Loucy (cell line): ENCODE measurements at regions not wholly inside any gene's neighbourhood (a gene's known extent, or its start where the extent isn't known, plus 50 kb on each side); places are given as distances from the start of the nearest gene placed in this dataset.

Source experiments
- H2AFZ ChIP-seq: fragments of 200-600 bp; sonication (generic); 2 replicates; pipeline ENCODE4 v1.6.0; 2016; ENCODE audit warnings: antibody characterized with exemption, mild to moderate bottlenecking, low read length, moderate library complexity
- H3F3A ChIP-seq: fragments of 200-600 bp; 2 replicates; pipeline ENCODE4 v1.6.0; 2016; ENCODE audit warnings: antibody characterized with exemption, low read depth, mild to moderate bottlenecking
- H3K27me3 ChIP-seq: fragments of 200-600 bp; sonication (generic); 2 replicates; pipeline ENCODE4 v1.6.1; 2014; ENCODE audit warnings: low read length, mild to moderate bottlenecking; ENCODE audit not compliant: insufficient read depth, poor library complexity, severe bottlenecking
- H3K36me3 ChIP-seq: fragments of 200-600 bp; sonication (generic); 2 replicates; pipeline ENCODE4 v1.6.1; 2016; ENCODE audit warnings: low read length; ENCODE audit not compliant: insufficient read depth
- H3K4me1 ChIP-seq: fragments of 200-600 bp; sonication (generic); 2 replicates; pipeline ENCODE4 v1.5.1; 2014; ENCODE audit warnings: low read length, mild to moderate bottlenecking; ENCODE audit not compliant: insufficient read depth, poor library complexity, severe bottlenecking
- H3K4me2 ChIP-seq: fragments of 200-600 bp; sonication (generic); 2 replicates; pipeline ENCODE4 v1.6.0; 2014; ENCODE audit warnings: antibody characterized with exemption, low read length, low read depth, mild to moderate bottlenecking; ENCODE audit not compliant: poor library complexity, severe bottlenecking
- H3K4me3 ChIP-seq: fragments of 200-600 bp; sonication (generic); 2 replicates; pipeline ENCODE4 v1.5.1; 2014; ENCODE audit warnings: low read length, mild to moderate bottlenecking, mixed read lengths; ENCODE audit not compliant: poor library complexity, severe bottlenecking
- H3K79me2 ChIP-seq: fragments of 200-600 bp; sonication (generic); 2 replicates; pipeline ENCODE4 v1.6.1; 2014; ENCODE audit warnings: low read length; ENCODE audit not compliant: insufficient read depth
- H3K9ac ChIP-seq: fragments of 200-600 bp; sonication (generic); 2 replicates; pipeline ENCODE4 v1.6.0; 2014; ENCODE audit warnings: mild to moderate bottlenecking, low read depth, low read length, moderate library complexity; ENCODE audit not compliant: poor library complexity, severe bottlenecking
- H3K9me2 ChIP-seq: fragments of 200-600 bp; sonication (generic); replicated peaks from 2 replicates; pipeline ENCODE4 v1.6.1; 2016; ENCODE audit warnings: low read depth, low read length, mixed read lengths
- H3K9me3 ChIP-seq: fragments of 200-600 bp; sonication (generic); 2 replicates; pipeline ENCODE4 v1.6.1; 2014; ENCODE audit warnings: mild to moderate bottlenecking, antibody characterized with exemption, low read length, low read depth; ENCODE audit not compliant: insufficient read depth
- H4K20me1 ChIP-seq: fragments of 200-600 bp; sonication (generic); 2 replicates; pipeline ENCODE4 v1.6.0; 2014; ENCODE audit warnings: antibody characterized with exemption, low read length, mild to moderate bottlenecking; ENCODE audit not compliant: insufficient read depth, poor library complexity, severe bottlenecking
- EZH2phosphoT487 ChIP-seq: fragments of 200-600 bp; IDR thresholded peaks from 2 replicates; pipeline ENCODE4 v1.6.1; 2018; ENCODE audit warnings: antibody characterized with exemption, mild to moderate bottlenecking, moderate library complexity, borderline replicate concordance
- TF ChIP-seq, protein P1 (sequence below): fragments of 200-600 bp; sonication (generic); conservative IDR thresholded peaks from 2 replicates; pipeline ENCODE4 v1.5.1; 2014; ENCODE audit warnings: mild to moderate bottlenecking, antibody characterized with exemption, low read length

DNA sequence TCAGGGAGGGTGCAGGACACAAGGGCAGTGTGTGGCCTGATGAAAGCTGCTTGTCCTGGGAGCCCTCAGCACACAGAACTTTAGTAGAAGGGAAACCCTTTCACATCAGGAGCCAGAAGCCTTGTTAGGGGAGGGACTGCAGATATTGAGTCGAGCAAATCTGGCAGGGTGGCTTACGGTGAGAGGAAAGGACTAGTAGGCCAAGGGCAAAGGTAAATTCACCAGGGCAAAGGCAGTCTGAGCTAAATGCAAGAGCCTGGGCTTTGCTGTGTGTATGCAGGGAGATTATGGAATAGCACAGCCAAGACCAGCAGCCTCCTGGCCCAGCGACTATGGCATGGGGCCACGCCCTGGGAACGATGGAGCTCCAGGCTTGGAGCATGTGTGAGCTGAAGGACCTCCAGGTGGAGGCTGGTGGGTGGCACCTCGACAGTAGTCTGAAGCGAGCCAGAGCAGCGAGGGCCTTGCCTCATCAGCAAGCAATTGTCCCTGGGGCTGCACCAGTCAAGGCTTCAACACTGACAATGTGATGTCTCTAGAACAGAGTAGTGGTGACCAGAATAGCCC, 76.1 kb downstream of the CCR1 start:
- no peaks in the 10 kb centered on the region for H3K4me1 ChIP-seq
- no peaks in the 10 kb centered on the region for H3K36me3 ChIP-seq
- no peak overlapping the region for H3K9ac ChIP-seq
- no peak overlapping the region for H3K4me3 ChIP-seq
- no peaks in the 10 kb centered on the region for H4K20me1 ChIP-seq
- no peaks in the 10 kb centered on the region for H3F3A ChIP-seq
- H3K4me2 ChIP-seq = no peak overlapping the region
- no peaks in the 10 kb centered on the region for H3K9me3 ChIP-seq
- no peak overlapping the region for H2AFZ ChIP-seq
- H3K27me3 ChIP-seq = no peaks in the 10 kb centered on the region
- H3K79me2 ChIP-seq = no peaks in the 10 kb centered on the region
- H3K9me2 ChIP-seq = no peaks in the 10 kb centered on the region
- TF ChIP-seq, protein P1, sequence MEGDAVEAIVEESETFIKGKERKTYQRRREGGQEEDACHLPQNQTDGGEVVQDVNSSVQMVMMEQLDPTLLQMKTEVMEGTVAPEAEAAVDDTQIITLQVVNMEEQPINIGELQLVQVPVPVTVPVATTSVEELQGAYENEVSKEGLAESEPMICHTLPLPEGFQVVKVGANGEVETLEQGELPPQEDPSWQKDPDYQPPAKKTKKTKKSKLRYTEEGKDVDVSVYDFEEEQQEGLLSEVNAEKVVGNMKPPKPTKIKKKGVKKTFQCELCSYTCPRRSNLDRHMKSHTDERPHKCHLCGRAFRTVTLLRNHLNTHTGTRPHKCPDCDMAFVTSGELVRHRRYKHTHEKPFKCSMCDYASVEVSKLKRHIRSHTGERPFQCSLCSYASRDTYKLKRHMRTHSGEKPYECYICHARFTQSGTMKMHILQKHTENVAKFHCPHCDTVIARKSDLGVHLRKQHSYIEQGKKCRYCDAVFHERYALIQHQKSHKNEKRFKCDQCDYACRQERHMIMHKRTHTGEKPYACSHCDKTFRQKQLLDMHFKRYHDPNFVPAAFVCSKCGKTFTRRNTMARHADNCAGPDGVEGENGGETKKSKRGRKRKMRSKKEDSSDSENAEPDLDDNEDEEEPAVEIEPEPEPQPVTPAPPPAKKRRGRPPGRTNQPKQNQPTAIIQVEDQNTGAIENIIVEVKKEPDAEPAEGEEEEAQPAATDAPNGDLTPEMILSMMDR = no peak
- TF ChIP-seq EZH2phosphoT487 = no peak

DNA sequence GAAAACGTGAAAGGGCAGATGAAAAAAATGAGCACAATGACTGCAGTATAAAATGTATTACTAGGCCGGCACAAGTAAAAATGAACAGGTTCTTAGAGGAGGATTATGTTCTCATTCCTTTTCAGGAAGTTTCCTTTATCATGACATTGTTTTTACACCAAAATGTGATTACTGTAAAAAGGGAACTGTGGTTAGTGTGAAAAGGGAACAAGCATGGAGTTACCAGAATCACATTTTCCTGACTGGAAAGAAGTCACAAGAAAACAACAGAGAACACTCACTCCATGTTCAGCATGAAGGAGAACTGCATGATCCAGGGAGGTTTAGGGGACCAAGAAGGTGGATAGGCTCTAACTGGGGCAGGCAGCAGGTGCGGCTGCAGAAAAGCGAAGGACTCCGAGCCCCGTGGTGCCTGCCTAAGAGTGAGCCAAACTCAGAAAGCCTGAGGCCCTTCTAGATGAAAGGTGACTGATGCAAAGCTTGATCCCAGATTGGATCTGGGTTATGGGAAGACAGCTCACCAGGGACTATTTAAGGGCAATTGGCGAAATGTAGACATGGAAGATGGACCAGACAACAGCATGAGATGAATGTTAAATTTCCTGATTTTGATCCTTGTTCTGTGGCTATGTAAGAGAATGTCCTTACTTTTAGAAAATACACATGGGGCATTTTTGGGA, 77.3 kb downstream of the CCR1 start:
- TF ChIP-seq EZH2phosphoT487 = no peak
- TF ChIP-seq, protein P1 = no peak
- Histone ChIP-seq H3K4me3 (no peak overlapping the region), H3K4me2 (no peak overlapping the region), H3K9me3 (no peaks in the 10 kb centered on the region), H2AFZ (no peak overlapping the region), H3K4me1 (no peaks in the 10 kb centered on the region), H3K79me2 (no peaks in the 10 kb centered on the region), H3K9ac (no peak overlapping the region), H3K27me3 (no peaks in the 10 kb centered on the region), H4K20me1 (no peaks in the 10 kb centered on the region), H3K9me2 (no peaks in the 10 kb centered on the region), H3F3A (no peaks in the 10 kb centered on the region), H3K36me3 (no peaks in the 10 kb centered on the region)

DNA sequence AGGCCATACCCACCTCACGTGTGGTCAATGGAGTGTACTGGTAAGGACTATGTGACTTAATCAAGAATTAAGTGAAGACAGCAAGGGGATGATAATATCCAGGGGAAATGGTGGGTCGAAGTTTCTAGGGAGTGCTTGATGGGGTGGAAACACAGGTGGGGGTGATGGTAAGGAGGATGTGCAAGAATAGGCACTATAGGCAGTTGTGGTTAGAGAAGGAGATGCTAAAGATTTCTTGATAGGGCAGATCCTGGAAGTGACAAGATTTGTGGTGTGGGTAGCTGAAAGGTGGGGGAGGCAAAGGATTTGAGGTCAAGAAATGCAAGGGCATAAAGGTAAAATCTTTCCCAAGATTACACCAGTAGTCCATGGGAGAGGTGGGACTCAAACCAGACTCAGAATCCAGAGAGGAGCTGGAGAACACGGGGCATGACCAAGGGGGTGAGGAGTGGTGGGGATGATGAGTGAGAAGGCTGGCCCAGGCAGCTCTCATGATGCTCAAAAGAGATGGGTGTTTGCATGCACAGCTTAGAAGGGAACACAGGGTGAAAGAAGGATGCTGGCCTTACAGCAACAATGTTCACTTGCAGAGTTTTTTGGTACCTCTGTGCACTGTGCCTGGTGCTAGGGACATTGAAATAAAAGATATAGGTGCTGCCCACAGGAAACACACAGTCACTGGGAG, 78.4 kb downstream of the CCR1 start:
- H3K4me1 ChIP-seq = no peaks in the 10 kb centered on the region
- H3K9me2 ChIP-seq = no peaks in the 10 kb centered on the region
- no peak overlapping the region for H3K4me2 ChIP-seq
- H2AFZ ChIP-seq = no peak overlapping the region
- H3F3A ChIP-seq = no peaks in the 10 kb centered on the region
- no peak for TF ChIP-seq EZH2phosphoT487
- TF ChIP-seq, protein P1 = no peak
- H3K79me2 ChIP-seq = no peaks in the 10 kb centered on the region
- H3K27me3 ChIP-seq = no peaks in the 10 kb centered on the region
- no peaks in the 10 kb centered on the region for H4K20me1 ChIP-seq
- no peaks in the 10 kb centered on the region for H3K36me3 ChIP-seq
- H3K9me3 ChIP-seq = no peaks in the 10 kb centered on the region
- no peak overlapping the region for H3K9ac ChIP-seq
- H3K4me3 ChIP-seq = no peak overlapping the region
